ENCODE measurements at regions not wholly inside any gene's neighbourhood (a gene's known extent, or its start where the extent isn't known, plus 50 kb on each side); places are given as distances from the start of the nearest gene placed in this dataset.

DNA sequence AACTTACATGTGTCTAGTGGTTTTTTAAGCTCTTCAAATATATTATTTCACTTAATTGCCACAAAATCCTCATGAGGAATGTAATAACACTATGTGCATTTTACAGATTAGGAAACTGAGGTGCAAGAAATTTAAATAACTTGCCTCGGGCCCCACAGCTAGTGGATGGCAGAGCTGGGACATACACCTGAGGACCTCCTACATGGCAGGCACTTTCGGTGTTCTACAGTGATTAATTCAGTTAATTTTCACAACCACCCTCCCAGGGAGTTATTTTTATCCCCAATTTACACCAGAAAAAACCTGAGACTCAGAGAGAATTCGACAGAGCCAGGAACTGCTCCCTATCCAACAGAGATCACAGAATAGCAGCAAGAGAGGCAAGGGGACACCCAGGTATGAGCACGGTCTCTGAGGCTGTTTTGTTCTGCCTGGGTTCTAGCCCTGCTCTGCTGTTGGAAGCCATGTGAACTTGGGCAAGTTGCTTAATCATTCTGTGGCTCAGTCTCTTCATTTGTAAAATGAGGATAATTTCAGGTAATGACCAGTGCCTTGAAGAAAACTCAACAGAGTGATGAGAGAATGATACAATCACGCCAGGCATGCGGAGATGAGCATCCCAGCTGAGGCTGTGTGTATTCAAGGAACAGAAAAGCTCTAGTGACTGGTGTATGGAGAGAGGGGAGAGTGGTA, 82.3 kb downstream of the MYCN start:
- H3K27me3 ChIP-seq (replicated peaks in 1 of 7): peaks cover 0 to 13% (median 0%) of the 10 kb centered on the region in 7 donors
- TF ChIP-seq POLR2AphosphoS5 (IDR thresholded peaks at IDR 0.05): no peak
- TF ChIP-seq, protein P1, sequence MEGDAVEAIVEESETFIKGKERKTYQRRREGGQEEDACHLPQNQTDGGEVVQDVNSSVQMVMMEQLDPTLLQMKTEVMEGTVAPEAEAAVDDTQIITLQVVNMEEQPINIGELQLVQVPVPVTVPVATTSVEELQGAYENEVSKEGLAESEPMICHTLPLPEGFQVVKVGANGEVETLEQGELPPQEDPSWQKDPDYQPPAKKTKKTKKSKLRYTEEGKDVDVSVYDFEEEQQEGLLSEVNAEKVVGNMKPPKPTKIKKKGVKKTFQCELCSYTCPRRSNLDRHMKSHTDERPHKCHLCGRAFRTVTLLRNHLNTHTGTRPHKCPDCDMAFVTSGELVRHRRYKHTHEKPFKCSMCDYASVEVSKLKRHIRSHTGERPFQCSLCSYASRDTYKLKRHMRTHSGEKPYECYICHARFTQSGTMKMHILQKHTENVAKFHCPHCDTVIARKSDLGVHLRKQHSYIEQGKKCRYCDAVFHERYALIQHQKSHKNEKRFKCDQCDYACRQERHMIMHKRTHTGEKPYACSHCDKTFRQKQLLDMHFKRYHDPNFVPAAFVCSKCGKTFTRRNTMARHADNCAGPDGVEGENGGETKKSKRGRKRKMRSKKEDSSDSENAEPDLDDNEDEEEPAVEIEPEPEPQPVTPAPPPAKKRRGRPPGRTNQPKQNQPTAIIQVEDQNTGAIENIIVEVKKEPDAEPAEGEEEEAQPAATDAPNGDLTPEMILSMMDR (IDR thresholded peaks at IDR 0.05 in 8 of 11, conservative IDR thresholded peaks at IDR 0.05 in 3 of 11): no peak
- TF ChIP-seq POLR2A (IDR thresholded peaks at IDR 0.05): no peak
- no peaks in the 10 kb centered on the region for H3K36me3 ChIP-seq
- no peak overlapping the region for H3K27ac ChIP-seq
- no peak for DNase-seq
- H3K4me1 ChIP-seq: no peaks in the 10 kb centered on the region
- WGBS, 5 donors: 76 to 84% (median 79%) methylated on average over 6 of the region's 6 CpGs
- H3K4me3 ChIP-seq: no peak overlapping the region
- intact Hi-C loops (cut with DNase I; ENCODE audit: low total_unique reads): no loop called here
- H3K9me3 ChIP-seq: no peaks in the 10 kb centered on the region

DNA sequence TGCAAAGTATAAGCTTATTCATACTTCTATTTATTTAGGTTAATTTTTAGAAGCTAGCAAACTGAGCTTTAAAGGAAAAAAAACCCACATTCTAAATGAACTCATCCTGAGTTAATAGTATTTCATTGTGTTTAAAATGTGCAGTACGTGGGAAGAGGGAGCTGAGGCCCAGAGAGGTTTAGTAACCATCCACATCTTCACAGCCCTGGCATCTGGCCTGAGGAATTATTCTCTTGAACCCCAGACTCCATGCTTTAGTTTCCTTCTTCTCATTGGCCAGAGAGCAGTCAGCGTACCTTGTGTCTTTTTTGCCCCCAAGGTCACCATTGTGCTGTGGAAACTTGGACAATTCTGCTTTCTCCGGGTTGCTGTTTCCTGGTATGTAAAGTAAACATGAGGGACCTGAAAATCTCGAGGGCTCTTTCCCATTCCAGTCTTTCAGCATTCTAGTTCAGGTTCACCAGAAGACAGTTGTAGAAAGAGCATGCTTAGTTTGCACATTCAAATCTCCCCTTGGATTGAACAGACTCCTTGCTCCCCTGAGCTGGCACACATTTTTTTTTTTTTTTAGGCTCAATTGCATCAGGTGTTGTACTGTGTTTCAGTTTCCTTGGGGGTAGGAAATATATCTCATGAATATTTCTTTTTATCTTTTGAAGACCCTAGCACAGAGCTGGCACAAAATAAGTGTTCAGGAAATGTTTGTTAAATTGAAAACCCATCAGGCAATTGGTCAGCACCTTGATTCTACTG, 81.4 kb downstream of the MYCN start:
- H3K9me3 ChIP-seq: no peaks in the 10 kb centered on the region
- DNase-seq: no peak
- H3K27me3 ChIP-seq (replicated peaks in 1 of 7): peaks cover 0 to 13% (median 0%) of the 10 kb centered on the region in 7 donors
- intact Hi-C loops (cut with DNase I; ENCODE audit: low total_unique reads): no loop called here
- TF ChIP-seq, protein P1 (IDR thresholded peaks at IDR 0.05 in 8 of 11, conservative IDR thresholded peaks at IDR 0.05 in 3 of 11): no peak
- no peak for TF ChIP-seq POLR2AphosphoS5 (IDR thresholded peaks at IDR 0.05)
- no peak for TF ChIP-seq POLR2A (IDR thresholded peaks at IDR 0.05)
- no peak overlapping the region for H3K27ac ChIP-seq
- no peak overlapping the region for H3K4me3 ChIP-seq
- 60 to 77% (median 66%) methylated on average over 4 of the region's 4 CpGs for WGBS, 5 donors
- no peaks in the 10 kb centered on the region for H3K4me1 ChIP-seq
- no peaks in the 10 kb centered on the region for H3K36me3 ChIP-seq

DNA sequence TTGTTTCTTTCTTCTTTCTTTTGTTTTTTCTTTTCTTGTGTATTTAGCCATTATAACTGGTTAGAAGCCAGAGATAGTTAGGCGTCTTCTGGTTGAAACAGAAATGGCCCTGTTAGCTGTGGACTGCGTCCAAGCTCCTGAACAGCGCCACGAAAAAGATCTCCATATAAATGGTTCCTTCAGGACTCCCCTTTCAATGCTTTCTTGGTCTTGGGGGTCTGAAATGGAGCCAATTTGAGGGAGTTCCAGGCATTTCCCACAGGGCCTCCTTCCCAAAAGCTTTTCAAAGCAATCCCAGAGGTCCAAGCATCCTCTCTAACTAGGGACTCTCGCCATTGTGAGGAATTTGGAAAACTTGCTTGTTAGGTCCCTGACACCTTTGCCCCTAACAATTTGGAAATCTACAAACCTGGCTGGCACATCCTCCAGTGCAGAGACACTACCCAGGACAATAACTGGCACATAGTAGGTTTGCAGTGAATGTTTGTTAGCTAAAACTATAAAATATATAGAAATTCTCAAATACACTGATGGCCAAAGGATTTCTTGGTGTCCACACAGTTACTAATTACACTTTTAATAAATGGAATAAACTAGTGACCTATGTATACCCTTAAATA, 80.1 kb downstream of the MYCN start:
- WGBS, 5 donors: 85 to 94% (median 91%) methylated on average over 5 of the region's 5 CpGs
- peaks cover 0 to 21% (median 0%) of the 10 kb centered on the region in 7 donors for H3K27me3 ChIP-seq (replicated peaks in 1 of 7)
- no peaks in the 10 kb centered on the region for H3K36me3 ChIP-seq
- intact Hi-C loops (cut with DNase I; ENCODE audit: low total_unique reads): no loop called here
- no peak overlapping the region for H3K27ac ChIP-seq
- TF ChIP-seq POLR2AphosphoS5 (IDR thresholded peaks at IDR 0.05): no peak
- H3K4me1 ChIP-seq: no peaks in the 10 kb centered on the region
- no peak overlapping the region for H3K4me3 ChIP-seq
- no peaks in the 10 kb centered on the region for H3K9me3 ChIP-seq
- no peak for DNase-seq

GRCh38 chr2:16019617-16020351, 79.4 kb downstream of the MYCN start:
- H3K27me3 ChIP-seq (replicated peaks in 1 of 7): peaks cover 0 to 28% (median 0%) of the 10 kb centered on the region in 7 donors
- intact Hi-C loops (cut with DNase I; ENCODE audit: low total_unique reads): no loop called here
- TF ChIP-seq POLR2A (IDR thresholded peaks at IDR 0.05): no peak
- TF ChIP-seq, protein P1 (IDR thresholded peaks at IDR 0.05 in 8 of 11, conservative IDR thresholded peaks at IDR 0.05 in 3 of 11): no peak
- no peak for TF ChIP-seq POLR2AphosphoS5 (IDR thresholded peaks at IDR 0.05)

More at GRCh38 chr2:16019617-16020351, 79.4 kb downstream of the MYCN start:
- no peak for DNase-seq
- WGBS, 5 donors: 85 to 94% (median 89%) methylated on average over 4 of the region's 4 CpGs
- Histone ChIP-seq H3K27ac (no peak overlapping the region), H3K4me3 (no peak overlapping the region), H3K4me1 (no peaks in the 10 kb centered on the region), H3K36me3 (no peaks in the 10 kb centered on the region), H3K9me3 (no peaks in the 10 kb centered on the region)
